Testis (tissue), 2 donors: ENCODE measurements at regions not wholly inside any gene's neighbourhood (a gene's known extent, or its start where the extent isn't known, plus 50 kb on each side); places are given as distances from the start of the nearest gene placed in this dataset.

ENCODE experiments used
- CTCF ChIP-seq, 3 experiments: fragments of 450-650 bp in 2 of 3; fragments of 200-600 bp in 1 of 3; sonication (generic) in 1 of 3; IDR thresholded peaks; one replicate each; pipeline ENCODE4 v1.5.1; 2016 to 2019; ENCODE audit warnings: antibody characterized with exemption in 3 of 3, mild to moderate bottlenecking in 2 of 3, moderate library complexity in 1 of 3
- POLR2A ChIP-seq: fragments of 450-650 bp; IDR thresholded peaks from one replicate; pipeline ENCODE4 v1.6.1; 2017; ENCODE audit warnings: antibody characterized with exemption, mild to moderate bottlenecking, moderate library complexity

DNA sequence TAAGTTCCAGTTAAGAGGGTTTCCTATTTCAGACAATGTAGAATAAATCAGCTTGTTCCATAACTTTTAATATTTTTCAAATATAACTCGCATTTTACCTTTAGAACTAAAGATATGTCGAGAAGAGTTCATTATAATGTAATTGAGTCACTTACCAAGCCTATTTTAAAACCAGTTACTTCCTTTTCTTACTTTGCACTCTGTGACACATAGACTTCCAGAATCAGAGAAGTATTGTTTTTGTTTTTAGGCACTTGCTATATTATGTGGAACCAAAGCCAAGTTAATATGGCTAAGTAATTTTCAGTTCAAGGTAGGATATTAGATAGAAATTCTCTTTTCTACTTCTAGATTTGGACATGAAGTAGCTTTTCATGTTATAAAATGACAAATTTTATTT, 182.7 kb upstream of the PRPS1L1 start:
- TF ChIP-seq CTCF (IDR thresholded peaks at IDR 0.05): no peak
- TF ChIP-seq POLR2A: no peak
